Panc1 (cell line): ENCODE measurements at regions not wholly inside any gene's neighbourhood (a gene's known extent, or its start where the extent isn't known, plus 50 kb on each side); places are given as distances from the start of the nearest gene placed in this dataset.

Experiments used
- ATAC-seq: fragments of 200-7000 bp; cut with Tn5 transposase; 2 replicates; pipeline ENCODE4 v1.9.1; 2020; ENCODE audit warnings: mild to moderate bottlenecking, moderate library complexity
- BruUV-seq: library from RNA; stranded (reverse); fragments of 400-500 nt; replicated peaks from 2 replicates; lab custom pipeline; 2021; lab: Mats Ljungman, UMichigan
- CTCF ChIA-PET: fragments of 300-600 bp; sonication (Branson Sonifier 250); formaldehyde crosslinking; loops from one replicate; lab custom pipeline; 2022; ENCODE audit warnings: antibody characterized with exemption; lab: Charles Lee
- POLR2A ChIA-PET: fragments of 300-600 bp; sonication (Branson Sonifier 250); formaldehyde crosslinking; loops from one replicate; lab custom pipeline; 2022; ENCODE audit warnings: antibody characterized with exemption; lab: Charles Lee
- DNase-seq: peaks from one replicate; pipeline ENCODE4 v3.0.0-alpha.2; 2010; ENCODE audit warnings: low read depth, low spot score
- H3K27ac ChIP-seq: 2 replicates; pipeline ENCODE4 v1.5.1; 2011; ENCODE audit warnings: mild to moderate bottlenecking, low read length, inconsistent platforms
- H3K27me3 ChIP-seq: fragments of 200-500 bp; sonication (Bioruptor generic); 2 replicates; pipeline ENCODE4 v1.6.0; 2014; ENCODE audit warnings: low read length, inconsistent platforms; ENCODE audit not compliant: control insufficient read depth, insufficient read depth
- H3K36me3 ChIP-seq: fragments of 200-500 bp; sonication (Bioruptor generic); 2 replicates; pipeline ENCODE4 v1.5.1; 2014; ENCODE audit warnings: inconsistent platforms, mild to moderate bottlenecking, low read length, moderate library complexity; ENCODE audit not compliant: control insufficient read depth, insufficient read depth
- H3K4me1 ChIP-seq: 2 replicates; pipeline ENCODE4 v1.5.1; 2011; ENCODE audit warnings: inconsistent platforms, mild to moderate bottlenecking, low read length, moderate library complexity; ENCODE audit not compliant: control insufficient read depth, insufficient read depth
- H3K4me3 ChIP-seq, 2 experiments: 2 replicates each; pipeline ENCODE4 v1.5.1; 2011 to 2012; ENCODE audit warnings: low read depth in 2 of 2, low read length in 2 of 2, mild to moderate bottlenecking in 2 of 2, inconsistent platforms in 1 of 2, moderate library complexity in 1 of 2
- H3K9me3 ChIP-seq: fragments of 200-500 bp; sonication (Bioruptor generic); 2 replicates; pipeline ENCODE4 v1.5.1; 2014; ENCODE audit warnings: low read depth, mild to moderate bottlenecking, inconsistent platforms, low read length, moderate library complexity; ENCODE audit not compliant: control insufficient read depth, insufficient read depth
- POLR2AphosphoS5 ChIP-seq: IDR thresholded peaks from 2 replicates; pipeline ENCODE4 v1.6.1; 2012; ENCODE audit warnings: mild to moderate bottlenecking, low read depth, low read length, moderate library complexity
- REST ChIP-seq, 2 experiments: IDR thresholded peaks; 2 replicates each; pipeline ENCODE4 v1.6.1; 2011 to 2012; ENCODE audit warnings: low read depth in 2 of 2, control low read depth in 1 of 2, low read length in 1 of 2, mild to moderate bottlenecking in 1 of 2, moderate library complexity in 1 of 2; ENCODE audit not compliant: insufficient read depth in 1 of 2
- SIN3A ChIP-seq: IDR thresholded peaks from 2 replicates; pipeline ENCODE4 v1.6.1; 2012; ENCODE audit warnings: low read depth, mild to moderate bottlenecking, low read length, moderate library complexity, borderline replicate concordance; ENCODE audit not compliant: insufficient read depth
- TCF7L2 ChIP-seq: IDR thresholded peaks from 2 replicates; pipeline ENCODE4 v1.6.1; 2011; ENCODE audit warnings: mild to moderate bottlenecking, low read depth, low read length, inconsistent platforms
- in situ Hi-C: cut with HindIII; loops from 2 replicates; pipeline ENCODE4 v1.10.0; 2016; ENCODE audit warnings: low sequenced_read_pairs, low pct_unique_long_range_greater_than_20kb
- intact Hi-C: fragments of 100-400 bp; cut with micrococcal nuclease; formaldehyde crosslinking; loops from one replicate; pipeline ENCODE4 v1.10.0; 2022; ENCODE audit not compliant: unreplicated experiment
- TF ChIP-seq, protein P1 (sequence below): fragments of 450-650 bp; IDR thresholded peaks from 2 replicates; pipeline ENCODE4 v1.5.1; 2017; ENCODE audit warnings: mild to moderate bottlenecking

DNA sequence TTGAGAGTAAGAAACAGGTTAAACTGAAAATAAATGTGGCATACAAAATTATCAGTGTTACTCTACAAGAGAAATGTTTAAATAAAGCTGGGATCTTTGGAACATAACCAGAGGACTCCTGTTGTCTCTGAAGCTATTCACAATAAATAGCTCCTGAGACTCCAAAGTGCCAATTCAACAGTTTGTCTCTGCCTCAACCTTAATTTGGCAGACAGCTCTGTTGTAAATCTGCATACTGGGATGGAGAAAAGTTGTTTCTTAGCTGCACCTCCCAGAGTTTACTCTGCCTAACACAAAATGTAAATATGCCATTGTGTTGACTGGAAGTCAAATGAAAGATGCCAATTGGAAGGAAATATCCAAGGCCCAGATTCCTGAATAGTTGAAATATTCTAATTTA, 238.5 kb upstream of the EPHA4 start:
- Histone ChIP-seq H3K36me3 (no peaks in the 10 kb centered on the region), H3K4me3 (no peak overlapping the region), H3K27ac (no peak overlapping the region), H3K9me3 (no peaks in the 10 kb centered on the region), H3K4me1 (no peaks in the 10 kb centered on the region), H3K27me3 (no peaks in the 10 kb centered on the region)
- in situ Hi-C loops (no loop called here), intact Hi-C loops (no loop called here)
- DNase-seq (no peak), ATAC-seq (no peak)
- POLR2A ChIA-PET = no interaction called here
- no TSS peak for BruUV-seq
- CTCF ChIA-PET = no interaction called here
- TF ChIP-seq POLR2AphosphoS5 (no peak), SIN3A (no peak), TCF7L2 (no peak), REST (IDR thresholded peaks at IDR 0.05; ENCODE audit: insufficient read depth in 1 of 2, low read depth in 2 of 2, low read length in 1 of 2) (no peak)
- TF ChIP-seq, protein P1, sequence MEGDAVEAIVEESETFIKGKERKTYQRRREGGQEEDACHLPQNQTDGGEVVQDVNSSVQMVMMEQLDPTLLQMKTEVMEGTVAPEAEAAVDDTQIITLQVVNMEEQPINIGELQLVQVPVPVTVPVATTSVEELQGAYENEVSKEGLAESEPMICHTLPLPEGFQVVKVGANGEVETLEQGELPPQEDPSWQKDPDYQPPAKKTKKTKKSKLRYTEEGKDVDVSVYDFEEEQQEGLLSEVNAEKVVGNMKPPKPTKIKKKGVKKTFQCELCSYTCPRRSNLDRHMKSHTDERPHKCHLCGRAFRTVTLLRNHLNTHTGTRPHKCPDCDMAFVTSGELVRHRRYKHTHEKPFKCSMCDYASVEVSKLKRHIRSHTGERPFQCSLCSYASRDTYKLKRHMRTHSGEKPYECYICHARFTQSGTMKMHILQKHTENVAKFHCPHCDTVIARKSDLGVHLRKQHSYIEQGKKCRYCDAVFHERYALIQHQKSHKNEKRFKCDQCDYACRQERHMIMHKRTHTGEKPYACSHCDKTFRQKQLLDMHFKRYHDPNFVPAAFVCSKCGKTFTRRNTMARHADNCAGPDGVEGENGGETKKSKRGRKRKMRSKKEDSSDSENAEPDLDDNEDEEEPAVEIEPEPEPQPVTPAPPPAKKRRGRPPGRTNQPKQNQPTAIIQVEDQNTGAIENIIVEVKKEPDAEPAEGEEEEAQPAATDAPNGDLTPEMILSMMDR = no peak

DNA sequence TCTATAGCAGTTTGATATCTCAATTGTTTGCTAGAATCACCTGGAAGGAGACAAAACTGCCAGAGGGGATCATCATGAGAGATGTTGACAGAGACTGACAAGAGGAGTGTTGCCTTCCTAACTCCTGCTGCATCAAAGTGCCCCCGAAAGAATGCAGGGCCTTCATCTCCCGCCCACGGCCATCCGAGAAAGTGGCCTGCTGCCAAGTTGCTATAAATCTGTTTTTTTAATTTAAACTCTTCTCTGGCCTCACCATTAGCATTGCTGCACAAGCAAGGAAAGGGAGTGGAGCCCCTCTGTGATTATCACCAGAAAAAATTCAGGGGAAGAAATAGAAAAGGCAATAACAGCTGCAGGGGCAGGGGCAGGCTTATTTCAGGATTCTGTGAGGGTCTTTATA, 238.1 kb upstream of the EPHA4 start:
- no peak for TF ChIP-seq TCF7L2
- no peak for ATAC-seq
- Histone ChIP-seq H3K9me3 (no peaks in the 10 kb centered on the region), H3K4me3 (no peak overlapping the region), H3K27me3 (no peaks in the 10 kb centered on the region), H3K36me3 (no peaks in the 10 kb centered on the region), H3K27ac (no peak overlapping the region), H3K4me1 (no peaks in the 10 kb centered on the region)
- ChIA-PET CTCF (no interaction called here), POLR2A (no interaction called here)
- no TSS peak for BruUV-seq
- in situ Hi-C loops (no loop called here), intact Hi-C loops (no loop called here)
- DNase-seq = no peak

DNA sequence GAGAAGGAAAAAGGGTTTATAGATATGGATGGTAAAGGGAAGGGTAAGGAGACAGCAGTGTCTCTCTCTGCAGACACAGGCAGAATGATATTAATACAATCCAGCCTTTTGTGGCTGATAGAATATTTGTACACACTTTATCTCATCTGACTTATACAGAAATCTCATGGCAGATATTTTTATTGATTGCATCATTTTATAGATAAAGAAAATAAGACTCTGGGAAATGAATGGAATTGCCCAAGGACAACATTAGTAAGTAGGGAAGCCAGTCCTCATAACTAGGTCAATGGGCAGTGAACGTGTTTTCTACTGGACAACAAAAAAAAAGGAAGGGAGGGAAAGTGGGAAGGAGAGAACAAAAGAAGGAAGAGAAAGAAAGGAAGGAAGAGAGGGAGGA, 236.4 kb upstream of the EPHA4 start:
- ATAC-seq (no peak), DNase-seq (no peak)
- Histone ChIP-seq H3K9me3 (no peaks in the 10 kb centered on the region), H3K4me1 (no peaks in the 10 kb centered on the region), H3K27me3 (no peaks in the 10 kb centered on the region), H3K4me3 (no peak overlapping the region), H3K27ac (no peak overlapping the region), H3K36me3 (no peaks in the 10 kb centered on the region)
- in situ Hi-C loops = no loop called here
- intact Hi-C loops = no loop called here
- TF ChIP-seq REST (IDR thresholded peaks at IDR 0.05; ENCODE audit: insufficient read depth in 1 of 2, low read depth in 2 of 2, low read length in 1 of 2) (no peak), TCF7L2 (no peak), SIN3A (no peak), POLR2AphosphoS5 (no peak)
- TF ChIP-seq, protein P1 = no peak
- ChIA-PET CTCF (no interaction called here), POLR2A (no interaction called here)
- BruUV-seq = no TSS peak
